ENCODE measurements at regions not wholly inside any gene's neighbourhood (a gene's known extent, or its start where the extent isn't known, plus 50 kb on each side); places are given as distances from the start of the nearest gene placed in this dataset.

- peaks cover 85% of the 10 kb centered on the region for H3K79me2 ChIP-seq (ENCODE audit: low read length)
- no peaks in the 10 kb centered on the region; the same call in 1 of the 2 replicates for H4K20me1 ChIP-seq (ENCODE audit: insufficient read depth, low read length)
- H3K9me2 ChIP-seq (replicated peaks; ENCODE audit: insufficient read depth, low read length) = no peaks in the 10 kb centered on the region
- no peak overlapping the region for H3K9ac ChIP-seq (ENCODE audit: low read length)
- no peaks in the 10 kb centered on the region for H3K27me3 ChIP-seq (replicated peaks; ENCODE audit: insufficient read depth, low read length)
- H3K4me1 ChIP-seq (ENCODE audit: low read length) = no peaks in the 10 kb centered on the region
- TF ChIP-seq EZH2phosphoT487 (IDR thresholded peaks at IDR 0.05; ENCODE audit: low read length) (no peak), EZH2 (optimal IDR thresholded peaks at IDR 0.05; ENCODE audit: low read depth, low read length) (no peak), CTCF (IDR thresholded peaks at IDR 0.05; ENCODE audit: low read length) (no peak)
- DNase-seq = no peak
- H3F3A ChIP-seq (ENCODE audit: insufficient read depth, low read length) = no peaks in the 10 kb centered on the region
- H2AFZ ChIP-seq (ENCODE audit: low read length) = no peak overlapping the region
- H3K36me3 ChIP-seq (replicated peaks; ENCODE audit: insufficient read depth, low read length) = no peaks in the 10 kb centered on the region
- H3K4me2 ChIP-seq (ENCODE audit: low read depth, low read length) = no peak overlapping the region
- H3K27ac ChIP-seq (ENCODE audit: low read length) = no peak overlapping the region
- no peak overlapping the region for H3K4me3 ChIP-seq (ENCODE audit: low read length)
- no peaks in the 10 kb centered on the region for H3K9me3 ChIP-seq (replicated peaks; ENCODE audit: insufficient read depth, low read length)
Measured at GRCh38 chr7:130999926-131000325, 265.9 kb upstream of the KLF14 start.

GRCh38 chr7:131000389-131000788, 266.4 kb upstream of the KLF14 start:
- peaks cover 3% of the 10 kb centered on the region; the same call in 1 of the 2 replicates for H3K36me3 ChIP-seq (replicated peaks; ENCODE audit: insufficient read depth, low read length)
- TF ChIP-seq CTCF (IDR thresholded peaks at IDR 0.05; ENCODE audit: low read length) (no peak), EZH2phosphoT487 (IDR thresholded peaks at IDR 0.05; ENCODE audit: low read length) (no peak), EZH2 (optimal IDR thresholded peaks at IDR 0.05; ENCODE audit: low read depth, low read length) (no peak)
- no peak overlapping the region for H2AFZ ChIP-seq (ENCODE audit: low read length)
- no peak overlapping the region for H3K4me2 ChIP-seq (ENCODE audit: low read depth, low read length)
- no peaks in the 10 kb centered on the region for H3K4me1 ChIP-seq (ENCODE audit: low read length)
- no peak for DNase-seq
- H3K9me3 ChIP-seq (replicated peaks; ENCODE audit: insufficient read depth, low read length) = no peaks in the 10 kb centered on the region
- H3K9ac ChIP-seq (ENCODE audit: low read length) = no peak overlapping the region
- H3K27ac ChIP-seq (ENCODE audit: low read length) = no peak overlapping the region
- H3K27me3 ChIP-seq (replicated peaks; ENCODE audit: insufficient read depth, low read length) = no peaks in the 10 kb centered on the region
- H3K4me3 ChIP-seq (ENCODE audit: low read length) = no peak overlapping the region
- no peaks in the 10 kb centered on the region for H3F3A ChIP-seq (ENCODE audit: insufficient read depth, low read length)
- H4K20me1 ChIP-seq (ENCODE audit: insufficient read depth, low read length) = peaks cover 3% of the 10 kb centered on the region
- no peaks in the 10 kb centered on the region for H3K9me2 ChIP-seq (replicated peaks; ENCODE audit: insufficient read depth, low read length)
- H3K79me2 ChIP-seq (ENCODE audit: low read length) = peaks cover 85% of the 10 kb centered on the region

GRCh38 chr7:131000873-131001272, 266.9 kb upstream of the KLF14 start:
- no peaks in the 10 kb centered on the region for H3K27me3 ChIP-seq (replicated peaks; ENCODE audit: insufficient read depth, low read length)
- no peak overlapping the region for H2AFZ ChIP-seq (ENCODE audit: low read length)
- H3K9me3 ChIP-seq (replicated peaks; ENCODE audit: insufficient read depth, low read length) = no peaks in the 10 kb centered on the region
- H3K9ac ChIP-seq (ENCODE audit: low read length) = no peak overlapping the region
- DNase-seq = no peak
- no peaks in the 10 kb centered on the region for H3K9me2 ChIP-seq (replicated peaks; ENCODE audit: insufficient read depth, low read length)
- H3K4me1 ChIP-seq (ENCODE audit: low read length) = no peaks in the 10 kb centered on the region
- no peak for TF ChIP-seq EZH2 (optimal IDR thresholded peaks at IDR 0.05; ENCODE audit: low read depth, low read length)
- no peak for TF ChIP-seq CTCF (IDR thresholded peaks at IDR 0.05; ENCODE audit: low read length)
- no peak for TF ChIP-seq EZH2phosphoT487 (IDR thresholded peaks at IDR 0.05; ENCODE audit: low read length)
- no peak overlapping the region for H3K4me2 ChIP-seq (ENCODE audit: low read depth, low read length)
- H3K36me3 ChIP-seq (replicated peaks; ENCODE audit: insufficient read depth, low read length) = peaks cover 4% of the 10 kb centered on the region; the same call in 1 of the 2 replicates
- no peak overlapping the region for H3K4me3 ChIP-seq (ENCODE audit: low read length)
- no peak overlapping the region for H3K27ac ChIP-seq (ENCODE audit: low read length)
- H3K79me2 ChIP-seq (ENCODE audit: low read length) = peaks cover 82% of the 10 kb centered on the region
- H3F3A ChIP-seq (ENCODE audit: insufficient read depth, low read length) = no peaks in the 10 kb centered on the region
- peaks cover 4% of the 10 kb centered on the region for H4K20me1 ChIP-seq (ENCODE audit: insufficient read depth, low read length)
